B cell (primary cell): ENCODE measurements at regions not wholly inside any gene's neighbourhood (a gene's known extent, or its start where the extent isn't known, plus 50 kb on each side); places are given as distances from the start of the nearest gene placed in this dataset.

Experiments
- ATAC-seq: fragments of 200-7000 bp; cut with Tn5 transposase; one replicate; pipeline ENCODE4 v1.10.0; 2021; ENCODE audit warnings: low read depth, mild to moderate bottlenecking, moderate number of reproducible peaks, moderate library complexity
- CTCF ChIA-PET: fragments of 350-600 bp; sonication (Branson Sonifier 250); formaldehyde crosslinking; loops from one replicate; lab custom pipeline; 2021; ENCODE audit warnings: antibody characterized with exemption, inconsistent platforms; lab: Charles Lee
- POLR2A ChIA-PET: fragments of 350-600 bp; sonication (Branson Sonifier 250); formaldehyde crosslinking; loops from one replicate; lab custom pipeline; 2021; ENCODE audit warnings: antibody characterized with exemption; lab: Charles Lee
- DNase-seq: peaks from one replicate; pipeline ENCODE4 v3.0.0; 2013
- H2AFZ ChIP-seq: 2 replicates; pipeline ENCODE4 v1.6.1; 2012; ENCODE audit warnings: mild to moderate bottlenecking, low read depth, low read length; ENCODE audit not compliant: insufficient read depth, poor library complexity, severe bottlenecking
- H3K27ac ChIP-seq, 2 donors: 1 replicate in 1 of 2; 2 replicates in 1 of 2; pipeline ENCODE4 v1.5.1; 2012 to 2013; ENCODE audit warnings: low read length in 2 of 2, mild to moderate bottlenecking in 2 of 2, moderate library complexity in 1 of 2
- H3K27me3 ChIP-seq, 4 experiments: fragments of 200-600 bp in 1 of 4; sonication (generic) in 1 of 4; replicated peaks in 1 of 4; 1 replicate in 2 of 4; 2 replicates in 2 of 4; pipeline versions ENCODE4 v1.6.1 to v1.7.0; 2013 to 2016; ENCODE audit warnings: low read length in 3 of 4, mild to moderate bottlenecking in 2 of 4, mixed read lengths in 1 of 4, moderate library complexity in 1 of 4; ENCODE audit not compliant: insufficient read depth in 4 of 4, control insufficient read depth in 3 of 4; ENCODE audit errors: control extremely low read depth in 1 of 4
- H3K36me3 ChIP-seq, 2 experiments: replicated peaks in 1 of 2; 1 replicate in 1 of 2; 2 replicates in 1 of 2; pipeline versions ENCODE4 v1.6.1 to v1.7.1; 2013; ENCODE audit warnings: low read length in 1 of 2; ENCODE audit not compliant: insufficient read depth in 2 of 2, control insufficient read depth in 1 of 2; ENCODE audit errors: control extremely low read depth in 1 of 2, extremely low read depth in 1 of 2
- H3K4me1 ChIP-seq, 2 donors: fragments of 200-600 bp in 1 of 2; sonication (generic) in 1 of 2; 1 replicate in 1 of 2; 2 replicates in 1 of 2; pipeline versions ENCODE4 v1.5.1 to v1.6.1; 2013 to 2017; ENCODE audit warnings: low read length in 2 of 2; ENCODE audit not compliant: control insufficient read depth in 2 of 2, insufficient read depth in 2 of 2
- H3K4me2 ChIP-seq: replicated peaks from 2 replicates; pipeline ENCODE3; 2012; ENCODE audit warnings: mild to moderate bottlenecking, low read depth, low read length; ENCODE audit not compliant: poor library complexity, severe bottlenecking
- H3K4me3 ChIP-seq, 5 experiments: fragments of 200-600 bp in 1 of 5; sonication (generic) in 1 of 5; 1 replicate in 3 of 5; 2 replicates in 2 of 5; pipeline versions ENCODE4 v1.5.1 to v1.7.0; 2011 to 2016; ENCODE audit warnings: low read length in 4 of 5, mild to moderate bottlenecking in 4 of 5, low read depth in 2 of 5, control low read depth in 1 of 5, moderate library complexity in 1 of 5; ENCODE audit not compliant: insufficient read depth in 1 of 5; ENCODE audit errors: control extremely low read depth in 1 of 5, extremely low read depth in 1 of 5
- H3K79me2 ChIP-seq: fragments of 200-600 bp; sonication (generic); one replicate; pipeline ENCODE4 v1.6.0; 2016; ENCODE audit warnings: low read length; ENCODE audit not compliant: control insufficient read depth, insufficient read depth
- H3K9ac ChIP-seq: fragments of 200-600 bp; sonication (generic); 2 replicates; pipeline ENCODE4 v1.6.1; 2017; ENCODE audit warnings: mild to moderate bottlenecking, low read length, moderate library complexity
- H3K9me3 ChIP-seq, 3 donors: one replicate each; pipeline versions ENCODE4 v1.6.1 to v1.7.1; 2013; ENCODE audit warnings: low read length in 2 of 3; ENCODE audit not compliant: control insufficient read depth in 2 of 3, insufficient read depth in 1 of 3; ENCODE audit errors: control extremely low read depth in 1 of 3
- H4K20me1 ChIP-seq: 2 replicates; pipeline ENCODE4 v1.6.0; 2012; ENCODE audit warnings: mild to moderate bottlenecking, low read length; ENCODE audit not compliant: insufficient read depth, control insufficient read depth, poor library complexity, severe bottlenecking
- H3K27ac Mint-ChIP-seq: one replicate; pipeline ENCODE4 v1.8.0; 2021; ENCODE audit warnings: mixed read lengths
- H3K27me3 Mint-ChIP-seq: one replicate; pipeline ENCODE4 v1.8.0; 2021; ENCODE audit warnings: mixed read lengths
- H3K4me1 Mint-ChIP-seq: one replicate; pipeline ENCODE4 v1.8.0; 2021; ENCODE audit warnings: mixed read lengths
- H3K4me3 Mint-ChIP-seq: one replicate; pipeline ENCODE4 v1.8.0; 2021; ENCODE audit warnings: mixed read lengths
- H3K9me3 Mint-ChIP-seq: one replicate; pipeline ENCODE4 v1.8.0; 2022; ENCODE audit warnings: mixed read lengths; ENCODE audit not compliant: insufficient read depth
- CTCF ChIP-seq: fragments of 200-600 bp; IDR thresholded peaks from one replicate; pipeline ENCODE4 v1.8.0; 2022; ENCODE audit warnings: antibody characterized with exemption, mild to moderate bottlenecking
- EZH2 ChIP-seq: IDR thresholded peaks from 2 replicates; pipeline ENCODE4 v1.6.1; 2012; ENCODE audit warnings: borderline replicate concordance, low read depth, mild to moderate bottlenecking, moderate library complexity, low read length; ENCODE audit not compliant: insufficient read depth, poor library complexity, severe bottlenecking
- WGBS: methylation state at CpG from one replicate; pipeline ENCODE4 v1.1.5; 2013; ENCODE audit warnings: missing lambda C conversion rate; ENCODE audit not compliant: insufficient coverage; 5-methylcytosine and 5-hydroxymethylcytosine counted together
- intact Hi-C: fragments of 100-400 bp; cut with micrococcal nuclease; formaldehyde crosslinking; loops from one replicate; pipeline ENCODE4 v1.10.0; 2022

DNA sequence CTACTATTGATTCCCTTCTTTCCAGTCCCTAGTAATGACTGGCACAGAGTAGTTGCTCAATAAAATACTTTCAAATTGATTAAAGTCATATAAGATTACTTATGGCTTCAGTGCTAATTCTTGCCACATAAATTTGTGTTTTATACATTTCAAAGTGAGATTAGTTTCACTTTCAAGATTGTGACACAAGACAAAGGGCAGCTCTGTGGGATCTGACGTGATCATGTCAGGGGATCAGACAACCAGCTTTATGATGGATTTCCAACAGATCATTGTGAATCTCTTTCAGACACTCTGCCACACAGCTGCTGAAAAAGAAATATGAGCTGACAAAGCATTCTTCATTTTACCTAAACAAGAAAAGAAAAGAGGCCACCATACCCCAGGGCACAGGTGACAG lies 73.4 kb upstream of the POMP start:
- POLR2A ChIA-PET = no interaction called here
- Histone ChIP-seq H3K79me2 (no peaks in the 10 kb centered on the region), H3K4me3 (no peak overlapping the region), H3K27ac (no peak overlapping the region), H3K36me3 (no peaks in the 10 kb centered on the region), H3K27me3 (peaks cover 0 to 5% (median 0%) of the 10 kb centered on the region in 4 experiments), H3K4me2 (no peak overlapping the region), H3K9me3 (no peaks in the 10 kb centered on the region), H3K4me1 (peaks cover 0 to 4% of the 10 kb centered on the region in 2 donors), H2AFZ (no peak overlapping the region), H4K20me1 (no peaks in the 10 kb centered on the region), H3K9ac (no peak overlapping the region)
- Mint-ChIP-seq H3K27me3 (peaks cover 22% of the 10 kb centered on the region), H3K4me3 (no peak overlapping the region), H3K9me3 (no peaks in the 10 kb centered on the region), H3K4me1 (peaks cover 5% of the 10 kb centered on the region), H3K27ac (no peak overlapping the region)
- intact Hi-C loops = no loop called here
- ATAC-seq = no peak
- CTCF ChIA-PET = no interaction called here
- DNase-seq = no peak
- 60% methylated on average over 1 of the region's 1 CpG for WGBS
- TF ChIP-seq CTCF = no peak
- TF ChIP-seq EZH2 = no peak

GRCh38 chr13:28584873-28585381 lies 74.0 kb upstream of the POMP start:
- no CpG with 5 or more reads among the region's 4 CpGs for WGBS
- Histone ChIP-seq H3K79me2 (no peaks in the 10 kb centered on the region), H2AFZ (no peak overlapping the region), H3K27me3 (peaks cover 0 to 5% (median 1%) of the 10 kb centered on the region in 4 experiments), H3K4me1 (peaks cover 0 to 4% of the 10 kb centered on the region in 2 donors), H3K9ac (no peak overlapping the region), H4K20me1 (no peaks in the 10 kb centered on the region), H3K9me3 (no peaks in the 10 kb centered on the region), H3K27ac (no peak overlapping the region), H3K4me3 (no peak overlapping the region), H3K36me3 (no peaks in the 10 kb centered on the region), H3K4me2 (no peak overlapping the region)
- Mint-ChIP-seq H3K27ac (no peak overlapping the region), H3K9me3 (no peaks in the 10 kb centered on the region), H3K4me3 (no peak overlapping the region), H3K4me1 (peaks cover 5% of the 10 kb centered on the region), H3K27me3 (peaks cover 22% of the 10 kb centered on the region)
- no peak for DNase-seq
- no peak for ATAC-seq
- intact Hi-C loops = no loop called here
- ChIA-PET CTCF (no interaction called here), POLR2A (no interaction called here)
- TF ChIP-seq EZH2 (no peak), CTCF (no peak)
